Activated B cell treated with CpG ODN at 0.5 μM for 24 hours (primary cell): ENCODE measurements at regions not wholly inside any gene's neighbourhood (a gene's known extent, or its start where the extent isn't known, plus 50 kb on each side); places are given as distances from the start of the nearest gene placed in this dataset.

Experiments used
- ATAC-seq: fragments of 200-7000 bp; cut with Tn5 transposase; one replicate; pipeline ENCODE4 v1.10.0; 2021; ENCODE audit warnings: low read depth, mild to moderate bottlenecking, moderate library complexity
- CTCF ChIA-PET: fragments of 350-600 bp; sonication (Branson Sonifier 250); formaldehyde crosslinking; loops from one replicate; lab custom pipeline; 2021; ENCODE audit warnings: antibody characterized with exemption; lab: Charles Lee
- POLR2A ChIA-PET: fragments of 350-600 bp; sonication (Branson Sonifier 250); formaldehyde crosslinking; loops from one replicate; lab custom pipeline; 2021; ENCODE audit warnings: antibody characterized with exemption; lab: Charles Lee
- DNase-seq: peaks from one replicate; pipeline ENCODE4 v3.0.0; 2022
- H3K27ac Mint-ChIP-seq: one replicate; pipeline ENCODE4 v1.8.0; 2020; ENCODE audit warnings: mixed read lengths
- H3K27me3 Mint-ChIP-seq: one replicate; pipeline ENCODE4 v1.8.0; 2021; ENCODE audit warnings: mixed read lengths
- H3K36me3 Mint-ChIP-seq: one replicate; pipeline ENCODE4 v1.8.0; 2021; ENCODE audit warnings: low read depth, mixed read lengths
- H3K4me1 Mint-ChIP-seq: one replicate; pipeline ENCODE4 v1.8.0; 2021; ENCODE audit warnings: mixed read lengths
- H3K4me3 Mint-ChIP-seq: one replicate; pipeline ENCODE4 v1.8.0; 2020; ENCODE audit warnings: mild to moderate bottlenecking, mixed read lengths
- H3K9me3 Mint-ChIP-seq: one replicate; pipeline ENCODE4 v1.8.0; 2020; ENCODE audit warnings: mixed read lengths
- intact Hi-C: fragments of 100-400 bp; cut with micrococcal nuclease; formaldehyde crosslinking; loops from one replicate; pipeline ENCODE4 v1.15.1; 2024
- TF ChIP-seq, protein P1 (sequence below): fragments of 200-600 bp; IDR thresholded peaks from one replicate; pipeline ENCODE4 v1.8.0; 2022; ENCODE audit warnings: antibody characterized with exemption, mild to moderate bottlenecking

DNA sequence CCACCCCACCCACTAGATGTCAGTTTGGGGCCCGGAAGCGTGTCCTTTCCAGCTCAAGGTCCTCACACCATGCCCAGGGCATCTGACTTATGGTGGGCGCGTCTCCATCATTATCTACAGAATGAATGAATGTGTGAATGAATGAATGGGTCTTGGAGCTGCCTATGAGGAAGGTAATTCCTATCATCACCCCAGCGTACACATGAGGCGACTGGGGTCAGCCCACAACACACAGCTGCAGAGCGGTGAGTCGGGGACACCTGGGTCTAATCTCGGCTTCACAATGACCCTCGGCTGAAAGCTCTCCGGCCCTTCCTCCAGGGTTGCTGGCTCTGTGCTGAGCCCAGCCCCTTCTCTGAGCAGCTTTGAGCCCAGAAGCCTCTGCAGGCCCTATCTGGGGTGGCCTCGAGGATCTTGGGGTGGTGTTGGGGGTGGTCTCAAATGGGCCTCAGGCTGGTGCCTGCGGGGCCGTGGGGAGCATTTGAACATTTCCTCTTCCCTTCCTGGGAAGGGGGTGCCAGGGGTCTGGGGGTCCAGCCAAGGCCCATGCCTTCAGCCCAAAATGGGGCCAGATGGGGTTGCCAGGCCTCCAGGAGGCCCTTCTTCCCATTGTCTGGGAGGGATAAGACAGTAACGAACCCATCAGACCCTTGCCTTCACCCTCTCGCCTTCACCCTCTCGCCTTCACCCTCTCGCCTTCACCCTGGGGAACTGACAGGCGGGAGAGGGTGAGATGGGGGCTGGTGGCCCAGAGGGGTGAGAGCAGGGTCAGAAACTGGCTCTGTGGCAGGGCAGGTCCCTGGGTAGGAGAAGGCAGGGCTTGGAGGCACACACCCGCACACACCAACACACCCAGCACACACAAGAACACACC lies 82.4 kb downstream of the MYEOV start:
- Mint-ChIP-seq H3K4me3 (no peak overlapping the region), H3K27ac (no peak overlapping the region), H3K4me1 (no peaks in the 10 kb centered on the region), H3K9me3 (no peaks in the 10 kb centered on the region), H3K27me3 (peaks cover 4% of the 10 kb centered on the region), H3K36me3 (no peaks in the 10 kb centered on the region)
- TF ChIP-seq, protein P1, sequence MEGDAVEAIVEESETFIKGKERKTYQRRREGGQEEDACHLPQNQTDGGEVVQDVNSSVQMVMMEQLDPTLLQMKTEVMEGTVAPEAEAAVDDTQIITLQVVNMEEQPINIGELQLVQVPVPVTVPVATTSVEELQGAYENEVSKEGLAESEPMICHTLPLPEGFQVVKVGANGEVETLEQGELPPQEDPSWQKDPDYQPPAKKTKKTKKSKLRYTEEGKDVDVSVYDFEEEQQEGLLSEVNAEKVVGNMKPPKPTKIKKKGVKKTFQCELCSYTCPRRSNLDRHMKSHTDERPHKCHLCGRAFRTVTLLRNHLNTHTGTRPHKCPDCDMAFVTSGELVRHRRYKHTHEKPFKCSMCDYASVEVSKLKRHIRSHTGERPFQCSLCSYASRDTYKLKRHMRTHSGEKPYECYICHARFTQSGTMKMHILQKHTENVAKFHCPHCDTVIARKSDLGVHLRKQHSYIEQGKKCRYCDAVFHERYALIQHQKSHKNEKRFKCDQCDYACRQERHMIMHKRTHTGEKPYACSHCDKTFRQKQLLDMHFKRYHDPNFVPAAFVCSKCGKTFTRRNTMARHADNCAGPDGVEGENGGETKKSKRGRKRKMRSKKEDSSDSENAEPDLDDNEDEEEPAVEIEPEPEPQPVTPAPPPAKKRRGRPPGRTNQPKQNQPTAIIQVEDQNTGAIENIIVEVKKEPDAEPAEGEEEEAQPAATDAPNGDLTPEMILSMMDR, result no peak
- ChIA-PET POLR2A (no interaction called here), CTCF (no interaction called here)
- peak; percentile 5 for DNase-seq
- intact Hi-C loops, result no loop called here
- no peak for ATAC-seq

DNA sequence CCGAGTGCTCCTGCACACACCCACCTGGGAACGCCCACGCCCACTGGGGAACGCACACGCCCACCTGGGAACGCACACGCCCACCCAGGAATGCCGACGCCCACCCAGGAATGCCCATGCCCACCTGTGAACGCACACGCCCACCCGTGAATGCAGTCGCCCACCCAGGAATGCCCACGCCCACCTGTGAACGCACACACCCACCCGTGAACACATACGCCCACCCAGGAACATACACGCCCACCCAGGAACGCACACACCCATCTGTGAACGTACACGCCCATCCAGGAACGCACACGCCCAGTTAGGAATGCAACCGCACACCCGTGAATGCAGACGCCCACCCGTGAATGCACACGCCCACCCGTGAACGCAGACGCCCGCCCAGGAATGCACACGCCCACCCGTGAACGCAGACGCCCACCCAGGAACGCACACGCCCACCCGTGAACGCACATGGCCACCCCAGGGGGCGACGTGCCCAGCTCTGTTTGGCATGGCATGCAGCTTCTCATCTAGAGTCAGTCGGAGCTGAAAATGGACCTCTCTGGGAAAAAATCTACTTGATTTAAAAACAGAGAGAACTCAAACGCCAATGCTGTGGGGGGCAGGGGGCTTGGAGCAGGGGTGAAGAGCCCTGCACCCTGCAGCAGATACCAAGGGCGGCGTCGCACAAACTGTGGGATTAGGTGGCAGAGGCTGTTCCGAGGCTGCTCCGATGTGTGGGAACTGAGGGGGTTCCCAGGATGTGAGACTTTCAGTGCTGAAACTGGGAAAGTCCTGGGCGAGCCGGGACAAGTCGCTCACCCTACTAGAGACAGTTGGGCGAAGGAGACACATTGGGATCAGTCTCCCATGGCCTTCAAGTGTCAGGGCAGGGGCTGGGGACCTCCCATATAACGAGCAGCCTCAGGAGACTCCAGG lies 83.3 kb downstream of the MYEOV start:
- Mint-ChIP-seq H3K27ac (no peak overlapping the region), H3K4me1 (no peaks in the 10 kb centered on the region), H3K4me3 (no peak overlapping the region), H3K36me3 (no peaks in the 10 kb centered on the region), H3K9me3 (no peaks in the 10 kb centered on the region), H3K27me3 (no peaks in the 10 kb centered on the region)
- no peak for ATAC-seq
- ChIA-PET CTCF (no interaction called here), POLR2A (no interaction called here)
- TF ChIP-seq, protein P1, result no peak
- DNase-seq, result no peak
- intact Hi-C loops, result no loop called here

DNA sequence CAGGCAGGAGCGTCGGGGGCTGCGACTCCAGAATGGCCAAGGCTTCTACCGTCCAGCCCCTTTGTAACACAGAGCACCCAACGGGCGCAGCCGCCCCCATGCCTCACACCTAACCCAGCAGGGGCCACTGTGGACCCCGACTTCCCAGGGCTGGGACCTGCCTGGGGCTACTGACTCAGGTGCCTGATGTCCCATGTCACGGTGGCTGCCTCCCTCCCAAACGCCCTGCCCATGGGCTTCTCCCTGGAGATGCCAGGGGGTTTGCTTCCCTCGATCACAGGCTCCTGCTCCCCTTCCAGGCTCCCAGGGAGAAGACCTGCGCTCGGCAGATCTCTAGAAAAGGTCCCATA lies 84.0 kb downstream of the MYEOV start:
- CTCF ChIA-PET, result interaction anchor here (0.6 kb wide), 1 partner anchor 206 kb away, joined by 3 read pairs; no protein-coding TSS in a partner anchor
- POLR2A ChIA-PET, result no interaction called here

DNA sequence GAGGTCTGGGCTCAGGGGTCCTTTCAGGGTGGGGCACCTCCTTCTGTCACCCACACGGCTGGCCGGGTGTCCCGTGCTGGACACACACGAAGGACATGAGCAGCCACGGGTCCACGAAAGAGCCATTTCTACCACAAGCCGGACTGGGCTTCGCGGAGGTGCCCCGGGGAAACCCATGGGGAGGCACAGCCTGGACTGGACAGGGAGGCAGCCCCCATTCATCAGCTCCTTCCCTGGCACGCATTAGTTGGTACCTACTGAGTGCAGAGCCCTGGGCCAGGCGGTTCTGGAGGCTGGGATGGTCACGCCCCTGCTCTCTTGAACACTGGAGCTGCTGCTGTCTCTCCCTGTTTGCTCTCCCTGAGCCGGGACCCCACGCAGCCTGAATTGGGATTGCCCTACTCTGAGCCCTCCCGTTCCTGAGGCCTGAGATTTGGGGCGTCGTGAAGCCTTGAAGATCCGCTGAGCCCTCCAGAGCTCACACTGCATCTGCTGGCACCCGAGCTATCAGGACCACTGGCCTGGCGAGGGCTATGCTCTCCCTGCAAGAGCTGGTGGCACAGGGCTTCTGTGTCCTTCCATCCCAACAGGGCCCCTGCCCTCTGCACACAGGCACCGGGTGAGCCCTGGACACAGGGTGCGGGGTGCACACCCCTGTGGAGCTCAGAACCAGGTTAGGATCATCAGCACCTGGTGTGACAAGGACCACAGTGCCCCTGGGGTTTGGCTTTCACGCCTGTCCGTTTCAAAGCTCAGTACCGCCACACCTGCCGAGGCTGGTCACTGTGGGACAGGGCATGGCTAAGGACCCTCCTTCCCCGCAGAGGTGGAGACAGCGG lies 84.6 kb downstream of the MYEOV start:
- H3K36me3 Mint-ChIP-seq, result no peaks in the 10 kb centered on the region
- DNase-seq (peak; percentile 12), ATAC-seq (no peak)
- H3K27ac Mint-ChIP-seq, result no peak overlapping the region
- POLR2A ChIA-PET, result no interaction called here
- CTCF ChIA-PET, result interaction anchor here (0.6 kb wide), 1 partner anchor 205 kb away, joined by 3 read pairs; no protein-coding TSS in a partner anchor
- no peaks in the 10 kb centered on the region for H3K27me3 Mint-ChIP-seq
- TF ChIP-seq, protein P1, result no peak
- no peak overlapping the region for H3K4me3 Mint-ChIP-seq
- H3K4me1 Mint-ChIP-seq, result no peaks in the 10 kb centered on the region
- intact Hi-C loops, result no loop called here
- no peaks in the 10 kb centered on the region for H3K9me3 Mint-ChIP-seq

More for the DNA sequence above, 84.0 kb downstream of the MYEOV start:
- H3K9me3 Mint-ChIP-seq, result no peaks in the 10 kb centered on the region
- intact Hi-C loops, result no loop called here
- no peaks in the 10 kb centered on the region for H3K4me1 Mint-ChIP-seq
- H3K4me3 Mint-ChIP-seq, result no peak overlapping the region
- TF ChIP-seq, protein P1, result no peak
- no peak for ATAC-seq
- DNase-seq, result no peak
- no peaks in the 10 kb centered on the region for H3K27me3 Mint-ChIP-seq
- H3K27ac Mint-ChIP-seq, result no peak overlapping the region
- no peaks in the 10 kb centered on the region for H3K36me3 Mint-ChIP-seq
